ENCODE measurements at regions not wholly inside any gene's neighbourhood (a gene's known extent, or its start where the extent isn't known, plus 50 kb on each side); places are given as distances from the start of the nearest gene placed in this dataset.

DNA sequence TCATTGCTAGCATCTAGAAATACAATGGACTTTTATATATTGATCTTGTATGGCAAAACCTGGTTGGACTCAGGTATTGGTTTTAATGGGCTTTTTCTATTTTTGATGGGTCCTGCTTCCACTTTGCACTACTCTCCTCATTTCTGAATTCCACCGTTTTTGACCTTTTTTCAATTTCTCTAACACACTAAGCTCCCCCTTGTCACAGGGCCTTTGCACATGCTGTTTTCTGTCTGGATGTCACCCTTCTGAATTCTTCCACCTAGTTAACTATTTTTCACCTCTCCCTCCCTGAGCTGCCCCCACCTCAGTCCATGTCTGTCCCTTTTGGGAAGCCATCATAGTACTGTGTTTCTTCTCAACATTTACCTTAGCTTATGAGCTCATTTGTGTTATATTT, 112.7 kb upstream of the FRMD6 start:
- Mint-ChIP-seq H3K4me1 (ENCODE audit: low read depth) (no peaks in the 10 kb centered on the region), H3K27me3 (peaks cover 8% of the 10 kb centered on the region), H3K4me3 (no peak overlapping the region), H3K36me3 (ENCODE audit: low read depth) (no peaks in the 10 kb centered on the region), H3K9me3 (peaks cover 6% of the 10 kb centered on the region), H3K27ac (no peak overlapping the region)
- no peaks in the 10 kb centered on the region for H3K9me3 ChIP-seq (ENCODE audit: control insufficient read depth in 1 of 2, insufficient read depth in 1 of 2, low read length in 2 of 2)
- H3K36me3 ChIP-seq (ENCODE audit: insufficient read depth, low read length): no peaks in the 10 kb centered on the region
- ATAC-seq (ENCODE audit: poor library complexity) (no peak), DNase-seq (no peak)
- TF ChIP-seq, protein P1, sequence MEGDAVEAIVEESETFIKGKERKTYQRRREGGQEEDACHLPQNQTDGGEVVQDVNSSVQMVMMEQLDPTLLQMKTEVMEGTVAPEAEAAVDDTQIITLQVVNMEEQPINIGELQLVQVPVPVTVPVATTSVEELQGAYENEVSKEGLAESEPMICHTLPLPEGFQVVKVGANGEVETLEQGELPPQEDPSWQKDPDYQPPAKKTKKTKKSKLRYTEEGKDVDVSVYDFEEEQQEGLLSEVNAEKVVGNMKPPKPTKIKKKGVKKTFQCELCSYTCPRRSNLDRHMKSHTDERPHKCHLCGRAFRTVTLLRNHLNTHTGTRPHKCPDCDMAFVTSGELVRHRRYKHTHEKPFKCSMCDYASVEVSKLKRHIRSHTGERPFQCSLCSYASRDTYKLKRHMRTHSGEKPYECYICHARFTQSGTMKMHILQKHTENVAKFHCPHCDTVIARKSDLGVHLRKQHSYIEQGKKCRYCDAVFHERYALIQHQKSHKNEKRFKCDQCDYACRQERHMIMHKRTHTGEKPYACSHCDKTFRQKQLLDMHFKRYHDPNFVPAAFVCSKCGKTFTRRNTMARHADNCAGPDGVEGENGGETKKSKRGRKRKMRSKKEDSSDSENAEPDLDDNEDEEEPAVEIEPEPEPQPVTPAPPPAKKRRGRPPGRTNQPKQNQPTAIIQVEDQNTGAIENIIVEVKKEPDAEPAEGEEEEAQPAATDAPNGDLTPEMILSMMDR (IDR thresholded peaks at IDR 0.05): no peak
- ChIA-PET CTCF (no interaction called here), POLR2A (no interaction called here)
- intact Hi-C loops (cut with DNase I, micrococcal nuclease): no loop called here
- no peak overlapping the region for H3K4me3 ChIP-seq (ENCODE audit: low read length)
- peaks cover 0 to 6% of the 10 kb centered on the region in 2 experiments for H3K27me3 ChIP-seq (ENCODE audit: control insufficient read depth in 1 of 2, insufficient read depth in 2 of 2, low read length in 2 of 2)
- H3K4me1 ChIP-seq (ENCODE audit: insufficient read depth, low read length): no peaks in the 10 kb centered on the region
- no peak overlapping the region for H3K27ac ChIP-seq (ENCODE audit: low read depth in 1 of 2, low read length in 2 of 2)

DNA sequence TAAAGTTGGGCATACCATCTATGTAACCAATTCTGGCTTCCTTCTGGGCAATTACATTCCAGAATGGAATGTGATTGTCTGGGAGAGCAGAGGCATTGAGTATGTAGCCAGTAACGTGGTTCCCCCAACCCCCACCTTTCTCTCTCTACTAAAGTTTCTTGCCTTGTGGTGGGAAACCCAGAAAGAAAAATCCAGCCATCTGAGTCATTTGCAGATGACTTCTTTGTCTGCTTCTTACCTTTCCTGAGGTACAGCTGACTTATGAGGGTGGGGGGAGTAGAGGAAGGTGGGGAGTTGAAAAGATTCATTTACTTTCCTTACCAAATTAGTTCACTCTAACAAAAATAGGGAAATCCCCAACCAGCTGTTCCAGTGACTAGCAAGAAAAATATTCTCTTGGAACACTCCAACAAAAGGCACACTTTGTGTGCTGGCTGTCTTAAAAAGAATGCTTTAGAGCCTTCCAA, 112.1 kb upstream of the FRMD6 start:
- ATAC-seq (ENCODE audit: poor library complexity) (no peak), DNase-seq (no peak)
- H3K36me3 Mint-ChIP-seq (ENCODE audit: low read depth): no peaks in the 10 kb centered on the region
- H3K9me3 Mint-ChIP-seq: peaks cover 6% of the 10 kb centered on the region
- Histone ChIP-seq H3K4me1 (ENCODE audit: insufficient read depth, low read length) (no peaks in the 10 kb centered on the region), H3K27ac (ENCODE audit: low read depth in 1 of 2, low read length in 2 of 2) (no peak overlapping the region), H3K9me3 (ENCODE audit: control insufficient read depth in 1 of 2, insufficient read depth in 1 of 2, low read length in 2 of 2) (no peaks in the 10 kb centered on the region), H3K36me3 (ENCODE audit: insufficient read depth, low read length) (no peaks in the 10 kb centered on the region), H3K27me3 (ENCODE audit: control insufficient read depth in 1 of 2, insufficient read depth in 2 of 2, low read length in 2 of 2) (peaks cover 0 to 6% of the 10 kb centered on the region in 2 experiments), H3K4me3 (ENCODE audit: low read length) (no peak overlapping the region)
- POLR2A ChIA-PET: no interaction called here
- CTCF ChIA-PET: no interaction called here
- no peaks in the 10 kb centered on the region for H3K4me1 Mint-ChIP-seq (ENCODE audit: low read depth)
- H3K4me3 Mint-ChIP-seq: no peak overlapping the region
- TF ChIP-seq, protein P1 (IDR thresholded peaks at IDR 0.05): no peak
- peaks cover 8% of the 10 kb centered on the region for H3K27me3 Mint-ChIP-seq
- H3K27ac Mint-ChIP-seq: no peak overlapping the region
- intact Hi-C loops (cut with DNase I, micrococcal nuclease): no loop called here

DNA sequence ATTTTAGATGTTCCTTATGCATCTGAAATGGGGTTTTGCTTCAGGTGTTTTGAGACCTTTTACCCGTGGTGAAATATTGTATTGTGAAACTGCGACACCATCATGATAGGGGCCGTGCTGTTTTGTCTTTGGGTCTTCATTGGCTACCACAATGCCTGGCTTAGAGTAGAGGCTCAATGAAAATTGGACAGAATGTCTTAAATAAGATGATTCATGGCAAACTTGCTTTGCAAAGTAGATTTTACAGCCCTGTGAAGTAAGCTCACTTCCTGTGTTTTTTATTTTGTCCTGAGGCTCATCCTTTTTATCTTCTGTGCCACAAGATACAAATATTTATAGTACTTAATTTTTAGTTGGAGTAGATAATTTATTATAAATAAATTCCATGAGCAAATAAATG, 111.3 kb upstream of the FRMD6 start:
- Mint-ChIP-seq H3K4me3 (no peak overlapping the region), H3K27me3 (peaks cover 8% of the 10 kb centered on the region), H3K4me1 (ENCODE audit: low read depth) (no peaks in the 10 kb centered on the region), H3K9me3 (peaks cover 6% of the 10 kb centered on the region), H3K27ac (no peak overlapping the region), H3K36me3 (ENCODE audit: low read depth) (no peaks in the 10 kb centered on the region)
- POLR2A ChIA-PET: no interaction called here
- ATAC-seq (ENCODE audit: poor library complexity) (no peak), DNase-seq (no peak)
- Histone ChIP-seq H3K27ac (ENCODE audit: low read depth in 1 of 2, low read length in 2 of 2) (no peak overlapping the region), H3K4me1 (ENCODE audit: insufficient read depth, low read length) (no peaks in the 10 kb centered on the region), H3K4me3 (ENCODE audit: low read length) (no peak overlapping the region), H3K27me3 (ENCODE audit: control insufficient read depth in 1 of 2, insufficient read depth in 2 of 2, low read length in 2 of 2) (peaks cover 0 to 6% of the 10 kb centered on the region in 2 experiments), H3K9me3 (ENCODE audit: control insufficient read depth in 1 of 2, insufficient read depth in 1 of 2, low read length in 2 of 2) (no peaks in the 10 kb centered on the region), H3K36me3 (ENCODE audit: insufficient read depth, low read length) (no peaks in the 10 kb centered on the region)
- TF ChIP-seq, protein P1 (IDR thresholded peaks at IDR 0.05): no peak
- intact Hi-C loops (cut with DNase I, micrococcal nuclease): no loop called here
- CTCF ChIA-PET: no interaction called here
